ENCODE measurements at regions not wholly inside any gene's neighbourhood (a gene's known extent, or its start where the extent isn't known, plus 50 kb on each side); places are given as distances from the start of the nearest gene placed in this dataset.
"Not testable (repeated sequence)": the region's sequence is repeated elsewhere in the genome, so short reads cannot be mapped to it uniquely, and the experiment has no call there.

DNA sequence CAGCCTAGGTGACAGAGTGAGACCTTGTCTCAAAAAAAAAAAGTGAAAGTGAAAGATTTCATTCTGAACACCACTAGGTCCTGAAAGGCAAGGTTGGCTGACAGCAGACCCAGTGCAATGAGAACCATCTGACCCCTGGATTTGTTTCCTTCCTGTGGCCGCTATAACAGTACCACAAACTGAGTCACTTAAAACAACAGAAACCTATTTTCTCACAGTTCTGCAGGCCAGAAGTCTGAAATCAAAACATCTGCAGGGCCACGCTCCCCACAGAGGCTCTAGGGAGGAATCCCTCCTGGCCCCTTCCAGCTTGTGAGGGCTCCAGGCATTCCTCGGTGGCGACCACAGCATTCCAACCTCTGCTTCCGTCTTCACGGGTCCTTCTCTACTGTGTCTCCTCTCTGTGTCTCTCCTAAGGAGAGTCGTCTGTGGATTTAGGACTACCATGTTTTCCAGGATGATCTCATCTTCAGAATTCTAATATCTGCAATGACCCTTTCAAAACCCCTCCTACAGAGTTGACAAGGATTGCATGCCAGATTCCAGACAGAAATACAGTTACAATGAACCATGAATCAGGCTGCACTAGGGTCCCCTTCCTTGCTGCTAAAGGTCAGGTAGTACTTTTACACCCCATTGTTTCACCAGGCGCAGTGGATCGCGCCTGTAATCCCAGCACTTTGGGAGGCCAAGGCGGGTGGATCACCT is 78.0 kb upstream of the ADGRL1 start:
- not testable (repeated sequence) for DNase-seq (ENCODE audit: low read depth in 2 of 2)

DNA sequence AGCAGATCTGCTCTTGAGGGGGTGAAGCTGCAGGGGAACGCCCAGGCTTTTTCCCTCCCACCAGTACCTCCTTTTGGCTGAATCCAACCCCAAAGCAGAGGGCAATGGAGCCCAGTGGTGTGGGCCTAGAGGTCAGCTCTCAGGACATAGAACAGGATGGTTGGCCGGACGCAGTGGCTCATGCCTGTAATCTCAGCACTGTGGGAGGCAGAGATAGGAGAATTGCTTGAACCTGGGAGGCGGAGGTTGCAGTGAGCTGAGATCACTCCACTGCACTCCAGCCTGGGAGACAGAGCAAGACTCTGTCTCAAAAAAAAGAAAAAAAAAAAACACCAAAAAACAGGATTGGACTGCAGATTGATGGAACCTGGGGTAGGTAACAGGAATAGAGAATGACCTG is 73.3 kb upstream of the ADGRL1 start:
- not testable (repeated sequence) for DNase-seq (ENCODE audit: low read depth in 2 of 2)

DNA sequence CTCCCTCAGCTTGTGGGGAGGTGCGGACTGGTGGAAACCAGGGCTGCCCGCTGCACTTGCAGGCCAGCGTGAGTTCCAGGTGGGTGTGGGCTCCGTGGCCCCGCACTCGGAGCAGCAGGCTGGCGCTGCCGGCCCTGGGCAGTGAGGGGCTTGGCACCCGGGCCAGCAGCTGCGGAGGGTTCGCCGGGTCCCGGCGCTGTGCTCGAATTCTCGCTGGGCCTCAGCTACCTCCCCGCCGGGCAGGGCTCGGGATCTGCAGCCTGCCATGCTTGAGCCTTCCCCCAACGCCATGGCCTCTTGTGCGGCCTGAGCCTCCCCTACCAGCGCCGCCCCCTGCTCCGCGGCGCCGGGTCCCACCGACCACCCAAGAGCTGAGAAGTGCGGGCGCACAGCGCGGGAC is 71.6 kb upstream of the ADGRL1 start:
- no peak for DNase-seq (ENCODE audit: low read depth in 2 of 2)

DNA sequence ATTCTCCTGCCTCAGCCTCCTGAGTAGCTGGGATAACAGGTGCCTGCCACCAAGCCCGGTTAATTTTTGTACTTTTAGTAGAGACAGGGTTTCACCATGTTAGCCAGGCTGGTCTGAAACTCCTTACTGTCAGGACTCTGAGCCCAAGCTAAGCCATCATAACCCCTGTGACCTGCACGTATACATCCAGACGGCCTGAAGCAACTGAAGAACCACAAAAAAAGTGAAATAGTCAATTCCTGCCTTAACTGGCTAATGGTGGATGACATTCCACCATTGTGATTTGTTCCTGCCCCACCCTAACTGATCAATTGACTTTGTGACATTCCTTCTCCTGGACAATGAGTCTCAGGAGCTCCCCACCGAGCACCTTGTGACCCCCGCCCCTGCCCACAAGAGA is 69.9 kb upstream of the ADGRL1 start:
- not testable (repeated sequence) for DNase-seq (ENCODE audit: low read depth in 2 of 2)

DNA sequence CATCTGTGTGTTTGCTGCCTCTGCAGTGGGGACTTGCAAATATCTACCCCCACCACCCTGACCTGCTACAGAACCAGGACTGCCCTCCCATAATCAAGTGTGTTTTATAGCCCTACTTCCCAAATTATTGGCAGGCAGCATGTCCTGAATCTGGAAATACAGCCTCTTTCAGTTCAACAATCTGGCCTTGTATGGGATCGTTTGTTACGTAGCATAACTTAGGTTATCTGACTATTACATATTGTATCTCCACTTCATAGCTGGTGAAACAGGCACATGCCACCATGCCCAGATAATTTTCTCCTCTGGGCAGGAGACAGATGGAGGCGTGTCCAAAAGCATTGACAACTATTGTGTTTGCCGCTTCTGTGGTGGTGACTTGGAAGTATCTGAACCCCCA is 66.7 kb upstream of the ADGRL1 start:
- no peak for DNase-seq (ENCODE audit: low read depth in 2 of 2)

DNA sequence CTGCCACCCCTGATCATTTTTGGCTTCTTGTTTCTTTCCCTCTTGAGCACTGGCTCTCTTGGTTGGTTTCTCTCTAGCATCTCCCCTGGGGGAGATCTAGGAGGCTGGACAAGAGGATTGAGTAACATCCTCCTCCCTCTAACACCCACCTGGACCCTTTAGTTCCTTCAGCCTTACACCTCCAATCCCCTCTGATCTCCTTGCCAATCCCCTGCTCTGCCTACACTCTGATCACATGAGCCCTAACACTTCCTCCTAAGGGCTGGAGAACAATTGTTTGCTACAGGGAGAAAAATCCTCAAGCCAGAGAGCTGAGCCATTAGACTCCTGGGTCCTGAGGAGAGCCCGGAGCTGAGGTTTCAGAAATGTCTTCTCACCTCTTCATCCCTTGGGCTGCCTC is 65.9 kb upstream of the ADGRL1 start:
- DNase-seq (ENCODE audit: low read depth in 2 of 2) = no peak

DNA sequence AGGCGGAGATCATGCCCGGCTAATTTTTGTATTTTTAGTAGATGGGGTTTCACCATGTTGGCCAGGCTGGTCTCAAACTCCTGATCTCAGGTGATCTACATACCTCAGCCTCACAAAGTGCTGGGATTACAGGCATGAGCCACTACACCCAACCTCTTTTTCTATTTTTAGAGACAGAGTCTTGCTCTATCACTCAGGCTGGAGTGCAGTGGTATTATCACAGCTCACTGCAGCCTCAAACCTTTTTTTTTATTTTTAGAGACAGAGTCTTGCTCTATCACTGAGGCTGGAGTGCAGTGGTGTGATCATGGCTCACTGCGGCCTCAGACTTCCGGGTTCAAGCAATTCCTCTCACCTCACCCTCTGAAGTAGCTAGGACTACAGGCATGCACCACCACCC is 64.6 kb upstream of the ADGRL1 start:
- DNase-seq (ENCODE audit: low read depth in 2 of 2) = not testable (repeated sequence)

DNA sequence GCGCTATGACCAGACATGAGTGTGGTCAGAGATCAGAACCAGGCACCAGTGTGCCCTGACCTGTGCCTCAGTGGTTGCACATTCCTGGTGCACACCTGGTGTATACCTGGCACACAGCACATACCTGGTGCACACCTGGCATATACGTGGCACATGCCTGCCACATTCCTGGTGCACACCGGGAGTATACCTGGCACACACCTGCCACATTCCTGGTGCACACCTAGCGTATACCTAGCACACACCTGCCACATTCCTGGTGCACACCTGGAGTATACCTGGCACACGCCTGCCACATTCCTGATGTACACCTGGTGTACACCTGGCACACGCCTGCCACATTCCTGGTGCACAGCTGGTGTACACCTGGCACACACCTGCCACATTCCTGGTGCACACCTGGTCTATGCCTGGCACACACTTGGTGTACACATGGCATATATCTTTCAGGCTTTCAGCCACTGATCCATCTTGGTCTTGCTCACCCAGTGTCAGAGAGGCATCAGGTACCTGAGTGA is 61.3 kb upstream of the ADGRL1 start:
- DNase-seq (ENCODE audit: low read depth in 2 of 2) = no peak

DNA sequence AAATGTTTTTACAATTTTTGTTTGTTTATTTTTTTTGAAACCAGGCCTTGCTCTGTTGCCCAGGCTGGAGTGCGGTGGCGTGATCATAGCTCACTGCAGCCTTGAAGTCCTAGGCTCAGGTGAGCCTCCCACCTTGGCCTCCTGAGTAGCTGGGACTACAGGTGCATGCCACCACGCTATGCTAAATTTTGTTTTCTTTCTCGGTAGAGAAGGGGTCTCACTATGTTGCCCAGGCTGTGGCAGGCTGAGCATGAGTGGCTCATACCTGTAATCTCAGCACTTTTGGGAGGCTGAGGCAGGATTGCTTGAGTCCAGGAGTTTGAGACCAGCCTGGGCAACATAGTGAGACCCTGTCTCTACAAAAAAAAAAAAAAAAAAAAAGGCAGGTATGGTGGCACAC is 60.2 kb upstream of the ADGRL1 start:
- not testable (repeated sequence) for DNase-seq (ENCODE audit: low read depth in 2 of 2)

DNA sequence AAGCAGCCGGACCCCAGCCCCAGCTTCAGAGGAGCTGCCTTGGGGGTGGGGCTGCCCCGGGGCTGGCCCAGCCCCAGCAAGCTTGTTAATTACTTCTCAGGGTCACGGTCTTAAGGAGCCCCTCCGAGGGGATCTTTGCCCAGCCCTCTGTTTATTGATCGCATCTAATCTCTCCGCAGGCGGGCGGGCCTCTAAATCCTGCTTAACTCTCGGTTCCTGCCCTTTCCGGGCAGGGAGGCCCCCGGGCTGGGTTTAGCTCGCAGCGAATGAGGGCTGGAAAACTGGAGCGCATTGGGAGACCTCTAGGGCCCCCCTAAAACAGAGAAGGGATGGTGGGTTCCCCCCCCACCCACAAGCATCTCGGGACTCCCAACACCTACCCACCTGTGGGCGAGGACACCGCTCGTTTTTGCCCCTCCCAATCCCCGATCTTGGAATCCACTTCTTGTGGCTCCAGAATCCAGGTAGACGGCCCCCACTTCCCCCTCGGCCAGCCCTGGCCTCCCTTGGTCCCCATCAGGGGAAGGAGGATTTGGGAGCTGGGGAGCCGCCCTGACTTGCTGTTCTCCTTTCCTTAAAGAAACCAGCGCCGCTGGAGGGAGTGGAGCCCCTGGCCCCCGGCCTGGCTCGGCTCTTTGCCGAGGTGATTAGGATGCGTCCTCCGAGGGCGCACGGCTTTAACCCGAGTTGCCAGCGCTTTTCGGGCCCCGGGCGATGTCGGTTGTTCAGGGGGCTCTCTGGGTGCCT is 59.5 kb upstream of the ADGRL1 start:
- no peak for DNase-seq (ENCODE audit: low read depth in 2 of 2)

DNA sequence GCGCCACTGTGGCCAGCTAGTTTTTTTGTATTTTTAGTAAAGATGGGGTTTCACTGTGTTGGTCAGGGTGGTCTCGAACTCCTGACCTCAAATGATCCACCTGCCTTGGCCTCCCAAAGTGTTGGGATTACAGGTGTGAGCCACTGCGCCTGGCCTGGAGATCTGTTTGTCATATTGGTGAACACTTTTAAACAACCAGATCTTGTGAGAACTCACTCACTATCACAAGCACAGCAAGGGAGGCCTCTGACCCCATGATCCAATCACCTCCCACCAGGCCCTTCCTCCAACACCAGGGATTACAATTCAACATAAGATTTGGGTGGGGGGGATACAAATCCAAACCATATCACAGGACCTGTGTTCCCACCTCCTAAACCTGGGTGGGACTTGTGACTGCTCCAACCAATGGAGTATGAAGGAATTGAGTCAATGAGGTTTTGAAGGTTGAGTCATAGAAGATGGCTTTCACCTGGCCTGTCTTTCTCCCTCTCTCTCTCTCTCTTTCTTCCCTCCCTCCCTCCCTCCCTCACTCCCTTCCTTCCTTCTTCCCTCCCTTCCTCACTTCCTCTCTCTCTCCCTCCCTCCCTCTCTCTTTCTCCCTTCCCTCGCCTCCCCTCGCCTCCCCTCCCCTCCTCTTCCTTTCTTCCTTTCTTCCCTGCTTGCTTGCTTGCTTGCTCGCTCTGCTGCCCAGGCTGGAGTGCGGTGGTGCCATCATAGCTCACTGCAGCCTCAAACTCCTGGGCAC is 50.1 kb upstream of the ADGRL1 start:
- DNase-seq (ENCODE audit: low read depth in 2 of 2) = not testable (repeated sequence)

All from stimulated activated CD4-positive, alpha-beta T cell treated with anti-CD3 and anti-CD28 coated beads, Interleukin-4, amount 100 ng/mL, for 48 hours (primary cell).